Sigmoid colon (tissue), 4 donors: ENCODE measurements at regions not wholly inside any gene's neighbourhood (a gene's known extent, or its start where the extent isn't known, plus 50 kb on each side); places are given as distances from the start of the nearest gene placed in this dataset.

Source experiments
- CTCF ChIP-seq, 4 experiments: fragments of 450-650 bp in 3 of 4; fragments of 200-600 bp in 1 of 4; IDR thresholded peaks; one replicate each; pipeline ENCODE4 v1.5.1; 2016 to 2019; ENCODE audit warnings: antibody characterized with exemption in 4 of 4, mild to moderate bottlenecking in 3 of 4, moderate library complexity in 2 of 4
- POLR2A ChIP-seq, 2 donors: fragments of 450-650 bp; IDR thresholded peaks; one replicate each; pipeline ENCODE4 v1.6.1; 2016; ENCODE audit warnings: antibody characterized with exemption in 2 of 2, mild to moderate bottlenecking in 2 of 2, moderate library complexity in 2 of 2
- POLR2AphosphoS5 ChIP-seq, 4 donors: sonication (generic); formaldehyde crosslinking; IDR thresholded peaks; one replicate each; pipeline ENCODE4 v1.6.1; 2017; ENCODE audit warnings: antibody characterized with exemption in 4 of 4

- TF ChIP-seq CTCF (IDR thresholded peaks at IDR 0.05) (no peak), POLR2AphosphoS5 (IDR thresholded peaks at IDR 0.05) (no peak), POLR2A (IDR thresholded peaks at IDR 0.05) (no peak)
Observed at GRCh38 chr2:80719607-80720006, 415.1 kb upstream of the LRRTM1 start.
